ENCODE measurements at regions not wholly inside any gene's neighbourhood (a gene's known extent, or its start where the extent isn't known, plus 50 kb on each side); places are given as distances from the start of the nearest gene placed in this dataset.

- Mint-ChIP-seq H3K27ac (no peak overlapping the region), H3K4me3 (no peak overlapping the region), H3K4me1 (no peaks in the 10 kb centered on the region), H3K27me3 (ENCODE audit: low read depth in 2 of 2) (peaks cover 0 to 2% of the 10 kb centered on the region in 2 donors), H3K9me3 (no peaks in the 10 kb centered on the region), H3K36me3 (no peaks in the 10 kb centered on the region)
- no peak for TF ChIP-seq CTCF (IDR thresholded peaks at IDR 0.05)
- Histone ChIP-seq H3K4me3 (ENCODE audit: low read length) (no peak overlapping the region), H3K36me3 (ENCODE audit: control insufficient read depth, insufficient read depth, low read length) (no peaks in the 10 kb centered on the region), H3K27me3 (ENCODE audit: control insufficient read depth, insufficient read depth, low read length) (no peaks in the 10 kb centered on the region), H3K27ac (ENCODE audit: low read length) (no peak overlapping the region), H3K4me1 (ENCODE audit: control insufficient read depth, insufficient read depth, low read length) (no peaks in the 10 kb centered on the region), H3K9me3 (ENCODE audit: control insufficient read depth, insufficient read depth, low read length) (no peaks in the 10 kb centered on the region)
- intact Hi-C loops (cut with micrococcal nuclease) = no loop called here
- 75% methylated on average over 15 of the region's 15 CpGs for WGBS (ENCODE audit: insufficient coverage)
- ATAC-seq (no peak), DNase-seq (no peak)
These were observed 553.3 kb downstream of the BNC2 start for GRCh38 chr9:16316911-16317817.

- Histone ChIP-seq H3K4me3 (ENCODE audit: low read length) (no peak overlapping the region), H3K36me3 (ENCODE audit: control insufficient read depth, insufficient read depth, low read length) (no peaks in the 10 kb centered on the region), H3K4me1 (ENCODE audit: control insufficient read depth, insufficient read depth, low read length) (no peaks in the 10 kb centered on the region), H3K27ac (ENCODE audit: low read length) (no peak overlapping the region), H3K27me3 (ENCODE audit: control insufficient read depth, insufficient read depth, low read length) (no peaks in the 10 kb centered on the region), H3K9me3 (ENCODE audit: control insufficient read depth, insufficient read depth, low read length) (no peaks in the 10 kb centered on the region)
- WGBS (ENCODE audit: insufficient coverage) = 94% methylated on average over 20 of the region's 20 CpGs
- intact Hi-C loops (cut with micrococcal nuclease) = no loop called here
- ATAC-seq = no peak
- Mint-ChIP-seq H3K27me3 (ENCODE audit: low read depth in 2 of 2) (peaks cover 0 to 2% of the 10 kb centered on the region in 2 donors), H3K4me1 (no peaks in the 10 kb centered on the region), H3K27ac (no peak overlapping the region), H3K36me3 (no peaks in the 10 kb centered on the region), H3K4me3 (no peak overlapping the region), H3K9me3 (no peaks in the 10 kb centered on the region)
- TF ChIP-seq CTCF (IDR thresholded peaks at IDR 0.05) = no peak
- DNase-seq = no peak
These were observed 551.9 kb downstream of the BNC2 start for GRCh38 chr9:16318516-16319060.

GRCh38 chr9:16319646-16320045 is 550.8 kb downstream of the BNC2 start:
- no peaks in the 10 kb centered on the region for H3K27me3 ChIP-seq (ENCODE audit: control insufficient read depth, insufficient read depth, low read length)
- 85% methylated on average over 3 of the region's 3 CpGs for WGBS (ENCODE audit: insufficient coverage)
- ATAC-seq (no peak), DNase-seq (no peak)
- H3K27me3 Mint-ChIP-seq (ENCODE audit: low read depth in 2 of 2) = peaks cover 0 to 2% of the 10 kb centered on the region in 2 donors
- no peak overlapping the region for H3K27ac Mint-ChIP-seq
- H3K4me1 ChIP-seq (ENCODE audit: control insufficient read depth, insufficient read depth, low read length) = no peaks in the 10 kb centered on the region
- intact Hi-C loops (cut with micrococcal nuclease) = loop anchor here (5.0 kb wide), 1 partner anchor 53 kb away; no protein-coding TSS in a partner anchor
- no peaks in the 10 kb centered on the region for H3K9me3 Mint-ChIP-seq
- H3K4me3 ChIP-seq (ENCODE audit: low read length) = no peak overlapping the region
- H3K36me3 Mint-ChIP-seq = no peaks in the 10 kb centered on the region
- no peaks in the 10 kb centered on the region for H3K9me3 ChIP-seq (ENCODE audit: control insufficient read depth, insufficient read depth, low read length)
- H3K4me1 Mint-ChIP-seq = no peaks in the 10 kb centered on the region
- no peak overlapping the region for H3K27ac ChIP-seq (ENCODE audit: low read length)
- H3K4me3 Mint-ChIP-seq = no peak overlapping the region
- no peak for TF ChIP-seq CTCF (IDR thresholded peaks at IDR 0.05)
- H3K36me3 ChIP-seq (ENCODE audit: control insufficient read depth, insufficient read depth, low read length) = no peaks in the 10 kb centered on the region
